IPS DF 6.9 (cell line): ENCODE measurements at regions not wholly inside any gene's neighbourhood (a gene's known extent, or its start where the extent isn't known, plus 50 kb on each side); places are given as distances from the start of the nearest gene placed in this dataset.

Experiments used
- DNase-seq: peaks from one replicate; pipeline ENCODE4 v3.0.0-alpha.2; 2013; ENCODE audit warnings: low read depth, low spot score
- H3K27ac ChIP-seq: one replicate; pipeline ENCODE4 v1.5.1; 2013; ENCODE audit warnings: low read length, control low read depth
- H3K27me3 ChIP-seq: 2 replicates; pipeline ENCODE4 v1.6.1; 2013; ENCODE audit warnings: mild to moderate bottlenecking, low read length; ENCODE audit not compliant: control insufficient read depth, insufficient read depth
- H3K36me3 ChIP-seq: 2 replicates; pipeline ENCODE4 v1.6.1; 2013; ENCODE audit warnings: low read length; ENCODE audit not compliant: control insufficient read depth, insufficient read depth
- H3K4me1 ChIP-seq: 2 replicates; pipeline ENCODE4 v1.6.1; 2013; ENCODE audit warnings: low read length; ENCODE audit not compliant: control insufficient read depth, insufficient read depth
- H3K4me3 ChIP-seq: 2 replicates; pipeline ENCODE4 v1.5.1; 2013; ENCODE audit warnings: mild to moderate bottlenecking, low read length
- H3K9me3 ChIP-seq: 2 replicates; pipeline ENCODE4 v1.6.1; 2013; ENCODE audit warnings: low read length, inconsistent platforms; ENCODE audit not compliant: control insufficient read depth, insufficient read depth
- WGBS: extraction: QIAGEN DNeasy Blood & Tissue Kit; methylation state at CpG from one replicate; pipeline ENCODE4 v1.1.7; 2013; ENCODE audit warnings: mixed read lengths, missing lambda C conversion rate; ENCODE audit not compliant: insufficient read length, insufficient coverage; 5-methylcytosine and 5-hydroxymethylcytosine counted together

DNA sequence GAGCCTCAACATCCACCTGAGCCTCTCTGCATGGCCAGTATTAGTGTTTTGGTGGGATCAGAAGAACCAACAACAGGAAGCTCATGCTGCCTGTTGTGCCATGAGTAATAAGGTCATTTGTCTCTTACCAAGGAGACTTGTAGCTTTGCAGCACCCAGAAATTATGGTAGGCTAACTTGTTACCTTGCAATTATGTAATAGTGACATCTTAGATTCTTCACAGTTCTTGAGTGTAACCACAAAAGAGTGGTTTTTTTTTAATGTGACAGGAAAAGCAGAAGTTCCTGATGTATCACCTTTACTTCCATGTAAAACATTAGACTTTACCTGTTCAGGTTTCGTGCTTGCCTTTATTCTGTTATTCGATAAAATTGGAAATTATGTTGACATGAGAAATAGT, 263.9 kb upstream of the CXXC4 start:
- Histone ChIP-seq H3K36me3 (no peaks in the 10 kb centered on the region), H3K27ac (no peak overlapping the region), H3K4me1 (no peaks in the 10 kb centered on the region), H3K4me3 (no peak overlapping the region), H3K27me3 (no peaks in the 10 kb centered on the region), H3K9me3 (no peaks in the 10 kb centered on the region)
- no CpG with 5 or more reads among the region's 2 CpGs for WGBS
- no peak for DNase-seq

DNA sequence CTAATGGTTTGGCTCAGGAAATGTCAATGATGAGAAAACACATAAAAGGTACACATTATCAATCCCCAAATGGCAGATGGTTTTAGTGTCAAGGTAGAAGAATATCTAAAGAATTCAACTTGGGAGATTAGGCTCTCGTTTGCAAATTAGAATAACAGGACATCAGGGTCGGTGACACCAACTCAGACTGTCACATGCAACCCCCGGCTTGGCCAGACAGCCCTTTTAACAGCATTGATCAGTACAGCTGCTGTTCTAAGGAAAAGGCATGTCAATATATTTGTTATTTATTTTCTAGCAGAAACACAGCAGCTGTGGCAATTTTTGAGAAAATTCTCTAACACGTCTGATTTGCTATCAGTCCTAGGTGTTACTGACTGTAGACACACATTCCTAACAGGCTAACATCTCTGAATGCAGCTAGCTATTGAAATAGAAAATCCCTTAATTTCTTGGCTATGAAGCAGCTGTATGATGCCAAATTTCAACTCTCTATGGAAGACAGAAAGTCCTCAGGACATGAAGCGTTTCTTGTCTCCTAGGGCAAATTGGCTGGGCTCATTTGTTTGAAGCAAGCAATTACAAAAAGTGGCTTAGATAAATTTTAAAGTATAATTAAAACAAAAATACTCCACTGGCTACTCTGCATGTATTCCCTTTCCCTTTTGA, 269.0 kb upstream of the CXXC4 start:
- H3K27me3 ChIP-seq = no peaks in the 10 kb centered on the region
- DNase-seq = no peak
- H3K4me3 ChIP-seq = no peak overlapping the region
- WGBS = no CpG with 5 or more reads among the region's 5 CpGs
- H3K9me3 ChIP-seq = no peaks in the 10 kb centered on the region
- H3K4me1 ChIP-seq = no peaks in the 10 kb centered on the region
- no peaks in the 10 kb centered on the region for H3K36me3 ChIP-seq
- no peak overlapping the region for H3K27ac ChIP-seq

DNA sequence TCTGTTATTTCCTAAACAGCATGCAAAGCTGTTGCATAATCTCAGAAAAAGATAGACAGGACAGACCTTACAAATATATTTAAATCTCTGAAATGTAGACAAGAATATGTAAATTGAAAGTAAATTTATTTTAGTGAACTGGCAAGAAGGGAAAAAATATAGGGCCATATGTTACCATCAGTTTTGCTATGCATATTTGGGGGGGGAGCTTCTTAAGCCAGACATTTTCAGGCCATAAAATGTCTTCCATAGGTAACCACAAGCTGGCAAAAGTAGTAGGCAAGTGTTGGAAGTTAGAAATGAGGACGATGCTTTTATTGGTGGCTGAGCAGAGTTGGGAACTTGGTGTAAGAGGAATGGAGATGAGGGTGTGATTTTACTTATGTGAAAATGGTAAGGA, 272.0 kb upstream of the CXXC4 start:
- H3K4me3 ChIP-seq = no peak overlapping the region
- H3K4me1 ChIP-seq = no peaks in the 10 kb centered on the region
- no peak for DNase-seq
- H3K9me3 ChIP-seq = no peaks in the 10 kb centered on the region
- WGBS = 100% methylated on average over 1 of the region's 1 CpG
- H3K27ac ChIP-seq = no peak overlapping the region
- no peaks in the 10 kb centered on the region for H3K27me3 ChIP-seq
- no peaks in the 10 kb centered on the region for H3K36me3 ChIP-seq

DNA sequence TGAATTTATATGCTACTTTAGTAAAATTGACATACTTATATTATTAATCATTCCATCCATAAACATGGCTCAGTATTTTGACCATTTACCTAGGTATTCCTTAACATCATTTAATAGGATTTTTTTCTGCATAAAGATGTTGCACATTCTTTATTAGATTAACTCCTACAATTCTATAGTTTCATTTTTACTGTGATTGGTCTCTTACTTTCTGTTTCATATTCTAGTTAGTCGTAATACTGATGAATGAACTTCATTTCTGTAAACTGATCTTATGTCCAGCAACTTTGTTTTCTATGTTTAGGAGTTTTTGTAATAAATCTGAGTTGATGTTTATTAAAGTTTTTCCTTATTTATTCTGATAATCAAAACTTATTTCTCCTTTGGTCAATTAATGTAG, 278.2 kb upstream of the CXXC4 start:
- H3K36me3 ChIP-seq = no peaks in the 10 kb centered on the region
- no peaks in the 10 kb centered on the region for H3K9me3 ChIP-seq
- no CpG with 5 or more reads among the region's 1 CpG for WGBS
- no peaks in the 10 kb centered on the region for H3K27me3 ChIP-seq
- no peaks in the 10 kb centered on the region for H3K4me1 ChIP-seq
- no peak overlapping the region for H3K27ac ChIP-seq
- H3K4me3 ChIP-seq = no peak overlapping the region
- no peak for DNase-seq

DNA sequence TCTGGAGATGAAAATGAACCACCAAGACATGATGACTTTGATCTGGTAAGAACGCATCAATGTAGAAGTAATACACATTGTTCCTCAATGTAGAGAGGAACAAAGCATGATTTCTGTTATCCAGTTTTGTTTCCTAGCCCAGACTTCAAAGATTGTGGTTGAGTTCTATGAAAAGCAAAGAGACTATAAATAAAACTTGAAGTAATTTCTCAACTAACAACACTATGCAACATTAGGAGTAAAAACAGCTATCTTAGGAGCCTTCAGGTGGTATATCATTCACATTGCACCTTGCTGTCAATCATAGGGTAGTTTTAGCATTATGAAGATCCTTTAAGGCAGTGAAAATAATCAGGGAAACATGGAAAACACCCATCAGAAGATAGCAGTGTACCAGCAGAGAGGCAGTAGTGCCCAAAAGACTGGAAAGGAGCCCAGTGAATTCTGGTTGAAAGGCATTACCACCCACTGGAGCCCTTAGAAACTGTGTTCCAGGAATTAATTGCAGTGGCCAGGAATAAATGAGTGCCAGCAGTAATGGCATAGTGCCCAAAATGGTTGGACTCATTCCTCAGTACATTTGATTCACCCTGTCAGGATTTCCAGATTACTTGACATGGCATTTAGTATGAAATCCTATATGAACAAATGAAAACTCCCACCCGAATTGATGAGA, 300.7 kb upstream of the CXXC4 start:
- Histone ChIP-seq H3K4me3 (no peak overlapping the region), H3K36me3 (no peaks in the 10 kb centered on the region), H3K27ac (no peak overlapping the region), H3K4me1 (no peaks in the 10 kb centered on the region), H3K9me3 (no peaks in the 10 kb centered on the region), H3K27me3 (no peaks in the 10 kb centered on the region)
- DNase-seq = no peak
- WGBS = no CpG with 5 or more reads among the region's 2 CpGs

DNA sequence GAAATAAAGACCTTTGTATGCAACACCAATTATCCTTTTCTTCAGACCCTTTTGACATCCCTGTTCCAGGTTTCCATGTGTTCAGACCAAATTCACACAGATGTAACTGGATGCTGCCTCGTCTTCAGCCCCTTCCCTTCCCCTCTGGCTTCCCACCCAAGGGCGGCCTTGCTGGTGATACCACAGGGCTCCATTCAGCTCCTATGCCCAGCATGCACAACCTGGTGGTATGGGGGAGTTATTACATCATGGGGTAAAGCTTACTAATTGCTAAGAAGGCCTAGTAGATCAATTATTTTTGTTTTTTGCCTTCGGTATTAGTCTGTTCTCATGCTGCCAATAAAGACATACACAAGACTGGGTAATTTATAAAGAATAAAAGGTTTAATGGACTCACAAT, 317.0 kb upstream of the CXXC4 start:
- DNase-seq = no peak
- Histone ChIP-seq H3K4me3 (no peak overlapping the region), H3K9me3 (no peaks in the 10 kb centered on the region), H3K27ac (no peak overlapping the region), H3K27me3 (no peaks in the 10 kb centered on the region), H3K4me1 (no peaks in the 10 kb centered on the region), H3K36me3 (no peaks in the 10 kb centered on the region)
- WGBS = no CpG with 5 or more reads among the region's 3 CpGs

DNA sequence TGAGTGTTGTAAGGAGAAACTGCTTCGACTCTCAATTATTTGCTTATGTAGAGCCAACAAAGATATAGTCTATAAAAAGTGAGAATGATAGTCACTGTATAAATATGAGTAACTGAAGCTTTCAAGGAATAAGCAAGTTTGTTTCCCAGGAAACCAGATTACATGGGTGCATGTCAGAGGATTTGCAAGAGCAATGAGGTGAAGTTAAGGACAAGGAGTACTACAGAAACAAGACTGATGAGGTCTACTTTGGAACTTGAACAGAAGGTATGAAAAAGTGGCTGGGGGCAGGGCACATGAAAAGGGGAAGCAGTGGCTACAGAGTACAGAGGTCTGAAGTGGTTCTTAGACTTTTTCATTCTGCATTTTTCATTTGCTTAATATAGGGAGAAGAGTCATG, 321.0 kb upstream of the CXXC4 start:
- WGBS = no CpG with 5 or more reads among the region's 1 CpG
- DNase-seq = no peak
- H3K27me3 ChIP-seq = no peaks in the 10 kb centered on the region
- H3K36me3 ChIP-seq = no peaks in the 10 kb centered on the region
- no peak overlapping the region for H3K4me3 ChIP-seq
- H3K4me1 ChIP-seq = no peaks in the 10 kb centered on the region
- H3K27ac ChIP-seq = no peak overlapping the region
- no peaks in the 10 kb centered on the region for H3K9me3 ChIP-seq

DNA sequence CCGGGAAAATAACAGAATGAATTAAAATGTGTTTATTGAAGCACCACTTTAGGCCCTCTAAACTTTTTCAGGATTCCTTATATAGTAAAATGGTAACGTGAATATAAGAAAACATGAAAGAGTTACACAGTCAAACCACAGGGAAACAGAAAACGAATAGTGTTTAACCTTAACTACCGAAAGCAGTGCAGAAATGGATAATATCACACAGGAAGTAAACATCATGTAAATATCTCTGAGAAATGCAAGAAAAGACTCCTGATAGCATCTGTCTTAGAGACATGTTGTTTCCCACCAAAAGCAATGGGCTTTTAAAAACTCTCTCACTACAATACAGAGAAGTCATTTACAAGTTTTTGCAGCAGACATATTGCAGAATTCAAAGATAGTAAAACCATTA, 323.9 kb upstream of the CXXC4 start:
- Histone ChIP-seq H3K36me3 (no peaks in the 10 kb centered on the region), H3K27me3 (no peaks in the 10 kb centered on the region), H3K27ac (no peak overlapping the region), H3K4me1 (no peaks in the 10 kb centered on the region), H3K9me3 (no peaks in the 10 kb centered on the region), H3K4me3 (no peak overlapping the region)
- WGBS = no CpG with 5 or more reads among the region's 4 CpGs
- DNase-seq = no peak

DNA sequence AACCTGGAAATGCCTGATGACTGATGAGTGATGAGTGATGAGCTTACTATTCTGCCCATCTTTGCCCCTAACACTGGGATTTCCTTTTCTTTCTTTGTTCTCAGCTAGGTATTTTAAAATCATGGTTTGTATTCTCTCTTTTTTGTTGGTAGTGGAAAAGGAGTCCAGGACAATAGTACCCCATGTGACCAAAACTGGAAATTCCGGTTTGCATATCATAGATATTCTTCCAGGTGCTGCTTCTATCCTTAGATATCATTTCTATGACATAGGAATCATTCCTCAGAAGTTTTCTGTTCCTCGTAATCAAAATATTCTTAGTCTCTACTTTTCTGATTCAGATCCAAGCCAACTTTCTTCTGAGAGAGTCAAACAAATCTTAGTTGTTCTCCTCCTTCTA, 320.5 kb upstream of the TET2 start:
- no peak for DNase-seq
- H3K4me3 ChIP-seq = no peak overlapping the region
- no CpG with 5 or more reads among the region's 2 CpGs for WGBS
- H3K4me1 ChIP-seq = no peaks in the 10 kb centered on the region
- H3K27me3 ChIP-seq = no peaks in the 10 kb centered on the region
- no peaks in the 10 kb centered on the region for H3K36me3 ChIP-seq
- H3K9me3 ChIP-seq = no peaks in the 10 kb centered on the region
- H3K27ac ChIP-seq = no peak overlapping the region

DNA sequence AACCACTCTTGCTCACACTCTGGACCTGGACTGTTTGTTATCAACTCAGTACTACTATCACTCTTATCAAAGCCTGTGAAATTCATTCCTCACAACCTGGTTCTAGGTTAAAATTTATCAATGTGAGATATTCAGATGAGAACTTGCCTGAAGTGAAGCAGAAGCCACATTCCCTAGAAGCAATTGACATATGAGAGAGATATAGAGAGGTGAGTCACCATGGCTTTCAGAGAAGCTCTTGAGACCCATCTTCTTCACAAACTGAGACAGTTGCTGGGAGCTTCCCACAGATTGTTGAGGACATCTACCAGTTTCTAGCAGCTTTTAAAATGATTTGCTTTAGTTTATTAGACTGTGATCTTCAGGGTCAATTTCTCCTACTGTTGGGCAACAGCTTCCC, 316.9 kb upstream of the TET2 start:
- no peak for DNase-seq
- H3K27me3 ChIP-seq = no peaks in the 10 kb centered on the region
- no peaks in the 10 kb centered on the region for H3K36me3 ChIP-seq
- no peaks in the 10 kb centered on the region for H3K4me1 ChIP-seq
- no peak overlapping the region for H3K27ac ChIP-seq
- H3K9me3 ChIP-seq = no peaks in the 10 kb centered on the region
- no peak overlapping the region for H3K4me3 ChIP-seq

DNA sequence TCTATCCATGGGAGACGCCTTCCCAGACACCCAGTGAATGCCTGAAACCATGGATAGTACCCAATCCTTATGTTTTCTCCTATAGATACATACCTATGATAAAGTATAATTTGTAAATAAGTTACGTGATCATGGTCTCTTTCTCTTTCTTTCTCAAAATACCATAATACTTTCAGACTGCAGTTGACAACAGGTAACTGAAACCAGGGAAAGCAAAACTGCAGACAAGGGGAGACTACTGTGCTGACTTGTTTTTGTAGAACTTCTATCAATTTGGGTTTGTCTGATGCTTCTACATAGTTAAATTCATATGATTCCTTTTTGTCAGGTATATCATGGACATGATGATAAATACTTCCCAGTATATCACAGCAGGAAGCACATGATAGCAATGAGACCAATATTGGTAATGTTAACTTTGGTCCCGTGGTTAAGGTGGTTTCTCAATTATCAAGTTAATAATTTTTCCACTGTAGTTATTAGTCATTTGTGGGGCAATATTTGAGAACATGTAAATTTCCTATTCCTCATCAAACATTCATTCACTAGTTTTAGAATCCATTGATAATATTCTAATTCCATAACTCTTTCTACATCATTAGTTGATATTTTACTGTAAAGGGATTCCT, 298.0 kb upstream of the TET2 start:
- H3K36me3 ChIP-seq = no peaks in the 10 kb centered on the region
- no peak for DNase-seq
- H3K4me3 ChIP-seq = no peak overlapping the region
- no peak overlapping the region for H3K27ac ChIP-seq
- H3K27me3 ChIP-seq = no peaks in the 10 kb centered on the region
- no CpG with 5 or more reads among the region's 3 CpGs for WGBS
- no peaks in the 10 kb centered on the region for H3K9me3 ChIP-seq
- H3K4me1 ChIP-seq = no peaks in the 10 kb centered on the region
